DND-41 (cell line): ENCODE measurements at regions not wholly inside any gene's neighbourhood (a gene's known extent, or its start where the extent isn't known, plus 50 kb on each side); places are given as distances from the start of the nearest gene placed in this dataset.

Experiments used
- CTCF ChIP-seq: IDR thresholded peaks from 2 replicates; pipeline ENCODE4 v1.5.1; 2012; ENCODE audit warnings: borderline replicate concordance, low read length, moderate library complexity, mild to moderate bottlenecking; ENCODE audit not compliant: poor library complexity, severe bottlenecking; ENCODE audit errors: extremely low read depth
- EZH2 ChIP-seq: IDR thresholded peaks from 3 replicates; pipeline ENCODE4 v1.6.1; 2012; ENCODE audit warnings: borderline replicate concordance, low read depth, mild to moderate bottlenecking, moderate library complexity, low read length, inconsistent platforms; ENCODE audit not compliant: severe bottlenecking

GRCh38 chr1:234916840-234917239, 211.8 kb downstream of the TOMM20 start:
- TF ChIP-seq CTCF (no peak), EZH2 (no peak)
